ENCODE measurements at regions not wholly inside any gene's neighbourhood (a gene's known extent, or its start where the extent isn't known, plus 50 kb on each side); places are given as distances from the start of the nearest gene placed in this dataset.
"Not testable (repeated sequence)": the region's sequence is repeated elsewhere in the genome, so short reads cannot be mapped to it uniquely, and the experiment has no call there.

- Histone ChIP-seq H3K27me3 (ENCODE audit: insufficient read depth, low read length) (no peaks in the 10 kb centered on the region), H3K23me2 (ENCODE audit: insufficient read length, low read depth, low read length, poor library complexity, severe bottlenecking) (no peaks in the 10 kb centered on the region), H3K4me1 (ENCODE audit: insufficient read depth, low read length) (peaks cover 5% of the 10 kb centered on the region; the same call in 1 of the 2 replicates), H3K9ac (ENCODE audit: extremely low read depth, insufficient read length, low read length) (no peak overlapping the region), H3K4me2 (ENCODE audit: insufficient read depth, insufficient read length, low read length) (no peak overlapping the region), H3K79me1 (ENCODE audit: insufficient read depth, low read depth, low read length, poor library complexity, severe bottlenecking) (no peaks in the 10 kb centered on the region), H3K18ac (ENCODE audit: insufficient read length, low read depth, low read length) (no peak overlapping the region), H3K4ac (ENCODE audit: low read depth, low read length) (no peak overlapping the region), H3K79me2 (ENCODE audit: insufficient read depth, low read length) (no peaks in the 10 kb centered on the region), H4K5ac (ENCODE audit: insufficient read length, low read depth, low read length) (no peak overlapping the region), H2BK20ac (ENCODE audit: low read depth, low read length, poor library complexity, severe bottlenecking) (no peak overlapping the region), H4K91ac (ENCODE audit: insufficient read length, low read depth, low read length) (no peak overlapping the region), H3K27ac (ENCODE audit: insufficient read length, low read depth, low read length) (no peak overlapping the region), H3K14ac (ENCODE audit: insufficient read depth, low read length) (no peak overlapping the region), H2BK120ac (ENCODE audit: low read depth, low read length, poor library complexity, severe bottlenecking) (no peak overlapping the region), H2AK5ac (ENCODE audit: insufficient read length, low read length) (no peak overlapping the region), H3K56ac (ENCODE audit: insufficient read length, low read depth, low read length) (no peak overlapping the region), H2AFZ (ENCODE audit: low read length) (no peak overlapping the region), H2BK12ac (ENCODE audit: insufficient read length, low read depth, low read length) (no peak overlapping the region), H4K8ac (replicated peaks; ENCODE audit: insufficient read length, low read depth, low read length) (no peak overlapping the region), H3K9me3 (ENCODE audit: control insufficient read depth, low read depth, low read length) (no peaks in the 10 kb centered on the region), H3K23ac (ENCODE audit: insufficient read length, low read depth, low read length) (no peak overlapping the region), H4K20me1 (ENCODE audit: control insufficient read depth, insufficient read depth, insufficient read length) (no peaks in the 10 kb centered on the region), H2BK15ac (ENCODE audit: low read depth, low read length) (no peak overlapping the region), H2BK5ac (ENCODE audit: insufficient read length, low read length) (no peak overlapping the region), H3T11ph (ENCODE audit: low read length) (no peak overlapping the region)
- Mint-ChIP-seq H3K4me1 (peaks cover 18 to 19% of the 10 kb centered on the region in 2 experiments), H3K4me3 (peak overlapping the region in 1 of 2 experiments; percentile 7; a peak in 1 of 5 replicates), H3K36me3 (ENCODE audit: insufficient read depth in 1 of 3, low read depth in 3 of 3) (no peaks in the 10 kb centered on the region; a peak in 1 of 7 replicates), H3K9me3 (no peaks in the 10 kb centered on the region; a peak in 1 of 5 replicates), H3K27ac (peak overlapping the region in 1 of 3 experiments; percentile 15; a peak in 1 of 7 replicates), H3K27me3 (ENCODE audit: low read depth) (peaks cover 3% of the 10 kb centered on the region)
- no peak for DNase-seq
- no peak for TF ChIP-seq CTCF (conservative IDR thresholded peaks at IDR 0.05)
- no CpG with 5 or more reads among the region's 17 CpGs for WGBS (ENCODE audit: extremely low coverage, insufficient read length, low lambda C conversion rate)
These were observed 137.7 kb upstream of the SMYD2 start for GRCh38 chr1:214143006-214143992.

- not testable (repeated sequence) for H3K27me3 Mint-ChIP-seq (ENCODE audit: low read depth); H2BK120ac ChIP-seq (ENCODE audit: low read depth, low read length, poor library complexity, severe bottlenecking); H3K4me1 ChIP-seq (ENCODE audit: insufficient read depth, low read length); H2BK15ac ChIP-seq (ENCODE audit: low read depth, low read length); H3K79me1 ChIP-seq (ENCODE audit: insufficient read depth, low read depth, low read length, poor library complexity, severe bottlenecking); H3K27ac Mint-ChIP-seq; H2AK5ac ChIP-seq (ENCODE audit: insufficient read length, low read length); H3K27me3 ChIP-seq (ENCODE audit: insufficient read depth, low read length); H3K36me3 Mint-ChIP-seq (ENCODE audit: insufficient read depth in 1 of 3, low read depth in 3 of 3); H3T11ph ChIP-seq (ENCODE audit: low read length); H3K18ac ChIP-seq (ENCODE audit: insufficient read length, low read depth, low read length); DNase-seq; H2AFZ ChIP-seq (ENCODE audit: low read length); H3K23ac ChIP-seq (ENCODE audit: insufficient read length, low read depth, low read length); H2BK20ac ChIP-seq (ENCODE audit: low read depth, low read length, poor library complexity, severe bottlenecking); H3K9ac ChIP-seq (ENCODE audit: extremely low read depth, insufficient read length, low read length); H3K4me3 Mint-ChIP-seq; H4K91ac ChIP-seq (ENCODE audit: insufficient read length, low read depth, low read length); H3K4me2 ChIP-seq (ENCODE audit: insufficient read depth, insufficient read length, low read length); H4K8ac ChIP-seq (replicated peaks; ENCODE audit: insufficient read length, low read depth, low read length); H2BK12ac ChIP-seq (ENCODE audit: insufficient read length, low read depth, low read length); H3K9me3 Mint-ChIP-seq; H3K4ac ChIP-seq (ENCODE audit: low read depth, low read length); H3K23me2 ChIP-seq (ENCODE audit: insufficient read length, low read depth, low read length, poor library complexity, severe bottlenecking); H3K79me2 ChIP-seq (ENCODE audit: insufficient read depth, low read length); H2BK5ac ChIP-seq (ENCODE audit: insufficient read length, low read length); H4K5ac ChIP-seq (ENCODE audit: insufficient read length, low read depth, low read length); H4K20me1 ChIP-seq (ENCODE audit: control insufficient read depth, insufficient read depth, insufficient read length); H3K9me3 ChIP-seq (ENCODE audit: control insufficient read depth, low read depth, low read length); H3K56ac ChIP-seq (ENCODE audit: insufficient read length, low read depth, low read length); H3K14ac ChIP-seq (ENCODE audit: insufficient read depth, low read length); H3K27ac ChIP-seq (ENCODE audit: insufficient read length, low read depth, low read length)
- H3K4me1 Mint-ChIP-seq: peaks cover 18 to 19% of the 10 kb centered on the region in 2 experiments
- no CpG with 5 or more reads among the region's 2 CpGs for whole genome bisulfite sequencing (ENCODE audit: extremely low coverage, insufficient read length, low lambda C conversion rate)
These were observed 136.4 kb upstream of the SMYD2 start for GRCh38 chr1:214144521-214144920.

Measured in H9 (cell line).